GM21526 (cell line): ENCODE measurements at regions not wholly inside any gene's neighbourhood (a gene's known extent, or its start where the extent isn't known, plus 50 kb on each side); places are given as distances from the start of the nearest gene placed in this dataset.
A peak's percentile ranks its signal among the peaks of the same experiment; 100 is the strongest.

Experiments
- ATAC-seq: cut with Tn5 transposase; IDR thresholded peaks from one replicate; pipeline ENCODE4 v1.9.1; 2021; ENCODE audit warnings: moderate library complexity; ENCODE audit not compliant: unreplicated experiment, low FRiP score

DNA sequence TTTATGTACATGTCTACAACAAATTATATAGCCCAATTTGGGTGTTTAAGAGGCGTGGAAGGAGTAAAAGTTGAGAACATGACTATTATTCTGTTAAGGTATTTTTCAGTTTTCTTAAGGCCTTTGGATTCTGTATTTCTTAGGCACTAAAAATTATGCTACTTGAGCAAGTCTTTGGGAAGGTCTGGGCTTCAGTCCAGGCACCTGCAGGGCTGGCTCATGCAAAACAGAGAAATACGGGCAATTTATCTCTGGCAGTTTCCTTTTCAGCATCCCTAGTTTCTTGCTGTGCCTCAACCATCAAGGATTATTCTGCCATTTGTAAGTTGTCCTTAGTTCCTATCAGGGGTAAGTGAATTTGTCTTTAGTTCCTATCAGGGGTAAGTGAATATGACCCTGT, 358.8 kb upstream of the B3GALT2 start:
- no peak for ATAC-seq

DNA sequence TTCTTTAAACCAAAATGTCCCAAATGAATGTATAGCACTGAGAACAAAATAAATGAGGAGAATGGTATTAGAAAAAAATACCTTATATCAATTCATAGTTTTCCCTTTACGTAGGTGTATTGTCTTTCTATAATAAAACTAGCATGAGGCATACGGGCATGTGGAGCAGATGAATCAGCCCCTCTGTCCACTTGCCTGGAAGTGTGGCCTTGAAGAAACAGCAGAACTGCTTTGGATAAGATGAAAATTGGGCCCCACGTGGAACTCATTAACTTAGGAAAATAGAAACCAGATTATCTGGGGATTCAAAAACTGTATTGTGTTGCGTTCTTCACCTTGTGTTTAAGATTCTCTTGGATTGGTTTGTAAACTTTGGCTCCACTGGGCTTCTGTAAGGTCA, 356.8 kb upstream of the B3GALT2 start:
- no peak for ATAC-seq

DNA sequence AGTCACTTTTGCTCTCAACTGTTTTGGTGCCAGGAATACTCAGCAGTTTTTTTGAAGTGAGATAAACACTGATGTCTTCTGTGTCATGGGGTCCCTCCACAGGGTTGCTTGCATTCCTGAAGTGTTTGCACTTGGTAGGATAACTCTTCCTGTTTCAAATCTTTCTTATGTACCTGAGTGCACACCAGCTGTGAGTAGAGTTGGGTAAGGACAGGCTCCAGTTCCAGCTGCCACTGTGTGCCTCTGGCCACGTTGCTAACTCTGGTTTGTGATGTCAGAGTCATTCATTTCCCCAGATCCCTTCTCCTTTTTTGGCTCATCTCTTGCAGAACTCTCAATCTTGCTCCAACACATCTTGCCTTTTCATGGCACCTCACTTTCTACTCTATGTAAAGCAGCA, 356.3 kb upstream of the B3GALT2 start:
- ATAC-seq: no peak

DNA sequence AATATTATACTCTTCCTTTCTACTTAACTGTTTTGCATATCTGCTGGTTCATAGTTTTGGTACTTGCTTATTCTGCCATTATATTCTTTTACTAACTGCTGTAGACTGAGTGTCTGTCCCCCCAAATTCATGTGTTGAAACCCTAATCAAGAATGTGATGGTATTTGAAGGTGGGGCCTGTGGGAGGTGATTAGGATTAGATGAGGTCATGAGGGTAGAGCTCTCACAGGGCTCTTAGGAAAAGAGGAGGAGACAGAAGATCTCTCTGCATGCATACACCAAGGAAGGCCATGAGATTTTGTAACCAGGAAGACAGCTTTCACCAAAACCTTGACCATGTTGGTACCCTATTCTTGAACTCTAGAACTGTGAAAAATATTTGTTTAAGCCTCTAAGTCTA, 354.1 kb upstream of the B3GALT2 start:
- peak; percentile 10 for ATAC-seq

DNA sequence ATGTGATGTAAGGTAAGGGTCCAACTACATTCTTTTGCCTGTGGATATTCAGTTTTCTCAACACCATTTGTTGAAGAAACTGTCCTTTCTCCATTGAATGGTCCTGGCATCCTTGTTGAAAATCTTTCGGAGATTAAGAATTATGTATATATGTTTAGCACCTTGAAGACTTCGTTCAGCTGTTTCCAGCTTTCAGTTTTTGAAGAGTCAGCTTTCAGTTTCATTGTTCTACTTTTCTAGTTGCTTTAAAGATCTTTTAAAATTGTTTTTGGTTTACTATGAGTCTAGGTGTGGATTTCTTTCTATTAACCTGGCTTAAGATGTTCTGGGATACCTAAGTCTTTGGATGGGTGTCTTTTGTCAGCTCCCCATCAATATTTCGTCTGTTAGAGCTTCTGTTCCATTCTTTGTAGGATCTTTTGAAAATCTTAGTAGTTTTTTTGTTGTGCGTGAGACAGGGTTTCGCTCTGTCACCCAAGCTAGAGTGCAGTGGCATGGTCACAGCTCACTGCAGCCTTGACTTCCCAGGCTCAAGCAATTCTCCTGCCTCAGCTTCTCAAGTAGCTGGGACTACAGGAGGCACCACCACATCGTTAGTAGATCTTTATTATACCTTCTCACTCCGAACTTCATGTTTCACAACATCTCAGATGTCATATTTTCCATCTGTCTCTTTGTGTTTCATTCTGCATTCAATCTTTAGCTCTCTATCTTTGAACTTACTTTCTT, 353.5 kb upstream of the B3GALT2 start:
- ATAC-seq: peak; percentile 51

DNA sequence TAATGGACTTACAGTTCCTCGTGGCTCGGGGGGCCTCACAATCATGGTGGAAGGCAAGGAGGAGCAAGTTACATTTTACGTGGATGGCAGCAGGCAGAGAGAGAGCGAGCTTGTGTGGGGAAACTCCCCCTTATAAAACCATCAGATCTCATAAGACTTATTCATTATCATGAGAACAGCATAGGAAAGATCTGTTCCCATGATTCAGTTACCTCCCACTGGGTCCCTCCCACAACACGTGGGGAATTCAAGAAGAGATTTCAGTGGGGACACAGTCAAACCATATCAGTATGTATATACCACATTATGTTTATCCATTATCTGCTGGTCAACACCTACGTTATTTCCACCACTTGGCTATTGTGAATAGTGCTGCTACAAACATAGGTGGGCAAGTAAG, 352.3 kb upstream of the B3GALT2 start:
- ATAC-seq: no peak

DNA sequence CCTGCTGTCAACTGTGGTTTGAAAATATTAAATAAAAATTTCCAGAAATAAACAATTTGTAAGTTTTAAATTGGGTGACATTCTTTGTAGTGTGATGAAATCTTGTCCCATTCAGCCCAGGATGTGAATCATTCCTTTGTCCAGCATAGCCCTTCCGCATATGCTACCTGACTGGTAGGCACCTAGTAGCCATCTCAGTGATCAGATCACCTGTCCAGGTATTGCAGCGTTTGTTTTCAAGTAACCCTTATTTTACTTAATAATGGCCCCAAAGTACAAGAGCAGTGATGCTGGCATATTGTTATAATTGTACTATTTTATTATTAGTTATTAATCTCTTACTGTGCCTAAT, 351.6 kb upstream of the B3GALT2 start:
- ATAC-seq: peak; percentile 17

DNA sequence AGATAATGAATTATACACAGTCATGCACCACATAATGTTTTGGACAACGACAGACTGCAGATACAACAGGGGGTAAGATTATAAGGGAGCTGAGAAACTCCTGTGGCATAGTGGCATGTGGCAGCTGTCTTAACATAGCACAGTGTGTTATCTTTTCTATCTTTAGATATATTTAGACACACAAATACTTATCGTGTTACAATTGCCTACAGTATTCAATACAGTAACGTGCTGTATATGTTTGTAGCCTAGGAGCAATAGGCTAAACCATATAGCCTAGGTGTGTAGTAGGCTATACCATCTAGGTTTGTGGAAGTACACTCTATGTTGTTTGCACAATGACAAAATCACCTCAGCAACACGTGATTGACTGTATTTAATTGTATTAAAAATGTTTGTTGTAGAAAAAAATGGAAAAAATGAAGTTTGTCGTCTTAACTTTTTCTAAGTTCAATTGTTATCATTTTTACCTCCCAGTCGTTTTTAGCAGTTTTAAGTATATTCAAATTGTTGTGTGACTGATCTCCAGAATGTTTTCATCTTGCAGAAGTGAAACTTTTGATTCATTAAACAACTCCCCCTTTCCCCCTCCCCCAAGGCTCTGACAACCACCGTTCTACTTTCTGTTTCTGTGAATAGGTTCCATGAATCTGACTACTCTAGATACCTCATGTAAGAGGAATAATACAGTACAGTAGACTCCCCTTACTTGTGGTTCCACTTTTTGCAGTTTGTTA, 351.0 kb upstream of the B3GALT2 start:
- peak; percentile 92 for ATAC-seq

DNA sequence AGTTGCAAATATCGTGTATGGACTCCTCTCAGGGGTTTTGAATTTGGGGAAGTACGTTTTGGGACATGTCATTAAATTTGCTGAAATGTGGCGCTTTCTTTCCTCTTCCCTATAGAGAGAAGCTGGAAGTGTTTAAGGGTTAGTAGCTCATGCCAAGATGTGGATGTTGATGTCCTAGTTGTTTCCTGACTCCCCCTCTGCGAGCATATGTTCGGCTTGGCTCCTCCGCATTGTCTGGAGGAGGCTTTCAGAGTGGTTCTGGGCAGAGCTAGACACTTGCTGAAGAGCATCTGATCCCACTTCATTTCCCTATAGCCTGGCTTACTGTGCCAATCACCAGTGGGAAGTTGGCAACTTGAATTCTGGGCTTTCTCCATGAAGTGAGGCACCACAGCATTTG, 347.4 kb upstream of the B3GALT2 start:
- no peak for ATAC-seq

DNA sequence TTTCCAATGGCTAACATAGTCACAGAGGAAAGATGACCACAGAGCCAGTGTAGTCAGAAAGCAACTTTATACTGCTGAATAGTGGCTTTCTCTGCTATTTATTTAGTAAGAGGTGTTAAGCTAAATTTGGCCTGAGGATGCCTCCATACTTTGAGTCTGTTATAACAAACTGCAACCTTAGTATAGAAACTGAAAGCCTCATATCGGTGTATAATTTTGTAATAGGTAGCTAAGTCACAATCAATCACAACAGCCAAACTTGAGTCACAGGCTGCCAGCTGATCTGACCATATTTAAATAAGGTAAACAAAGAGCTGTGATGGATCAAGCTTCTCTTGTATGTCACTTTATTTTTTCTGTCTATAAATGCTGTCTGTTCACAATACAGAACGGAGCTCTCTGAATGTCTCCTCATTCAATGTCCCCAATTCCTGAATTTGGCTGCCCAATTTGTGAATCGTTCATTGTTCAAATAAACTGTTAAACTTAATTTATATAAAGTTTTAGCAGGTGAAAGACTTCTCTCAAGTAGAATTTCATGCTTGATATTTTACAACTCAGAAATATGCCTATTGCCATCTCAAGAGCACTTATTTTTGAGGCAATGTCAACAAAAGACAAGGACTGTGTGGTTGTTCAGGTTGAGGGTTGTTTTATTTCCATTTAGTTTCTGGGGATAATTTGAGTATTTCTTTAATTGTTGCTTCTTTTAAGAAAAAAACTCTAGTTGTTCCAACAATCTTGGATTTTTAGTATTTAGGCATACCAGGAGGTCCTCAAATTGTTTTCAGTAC, 339.7 kb upstream of the B3GALT2 start:
- ATAC-seq: no peak

DNA sequence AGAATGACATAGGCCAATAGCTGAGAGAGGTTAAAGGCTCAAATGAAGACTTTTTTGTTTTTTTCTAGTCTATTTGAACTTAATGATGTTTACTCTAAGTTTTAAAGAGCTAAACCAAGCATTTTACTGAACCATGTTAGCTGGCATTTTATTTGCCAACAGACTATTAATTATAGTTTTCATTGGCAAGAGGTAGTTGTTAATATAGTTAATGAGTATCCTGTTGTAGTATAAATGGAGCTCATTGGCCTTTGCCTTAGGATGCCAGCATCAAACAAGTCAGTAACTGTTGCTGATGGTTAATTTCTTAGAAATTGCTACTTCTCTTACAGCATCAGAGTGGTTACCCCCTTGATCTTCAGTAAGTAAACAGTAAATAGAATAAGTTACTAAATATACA, 339.0 kb upstream of the B3GALT2 start:
- no peak for ATAC-seq

DNA sequence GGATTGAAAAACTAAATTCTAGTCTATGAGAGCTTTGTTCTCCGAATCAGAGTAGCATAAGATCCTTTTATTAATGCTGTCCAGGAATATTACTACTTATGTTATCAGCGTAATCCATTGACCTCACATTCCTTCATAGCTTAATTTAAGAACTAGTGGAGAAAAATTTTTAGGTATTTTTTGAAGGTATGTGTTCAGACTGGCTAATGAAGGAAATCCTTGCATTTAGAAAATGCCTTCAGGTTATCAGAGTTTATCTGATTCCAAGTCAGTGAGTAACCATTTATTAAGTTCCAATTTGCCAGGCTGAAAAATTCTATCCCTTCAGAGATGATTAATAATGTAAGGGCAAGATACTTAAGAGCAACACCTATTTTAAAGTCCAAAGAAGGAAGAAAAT, 338.2 kb upstream of the B3GALT2 start:
- ATAC-seq: no peak

- ATAC-seq: no peak
Observed at GRCh38 chr1:193524021-193524420, 337.6 kb upstream of the B3GALT2 start.

DNA sequence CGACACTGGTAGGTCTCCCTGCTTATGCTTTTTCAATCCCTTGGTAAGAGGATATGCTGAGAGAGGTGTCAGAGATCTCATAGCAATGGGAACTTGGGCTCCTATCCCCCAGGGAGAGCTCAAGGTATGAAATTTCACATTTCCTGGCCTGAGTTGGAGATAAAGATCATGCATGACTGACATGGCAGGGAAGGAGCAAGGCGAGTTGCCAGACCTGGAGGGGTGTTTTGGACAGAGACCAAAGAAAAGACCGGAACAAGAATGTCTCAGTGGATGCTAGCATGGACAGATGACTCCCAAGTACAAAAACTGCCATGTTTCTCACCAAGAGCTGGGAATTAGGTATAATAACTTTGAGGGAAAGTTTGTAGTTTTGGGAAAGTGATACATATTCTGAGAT, 334.1 kb upstream of the B3GALT2 start:
- ATAC-seq: no peak

- no peak for ATAC-seq
Observed at GRCh38 chr1:193519922-193520321, 333.5 kb upstream of the B3GALT2 start.

DNA sequence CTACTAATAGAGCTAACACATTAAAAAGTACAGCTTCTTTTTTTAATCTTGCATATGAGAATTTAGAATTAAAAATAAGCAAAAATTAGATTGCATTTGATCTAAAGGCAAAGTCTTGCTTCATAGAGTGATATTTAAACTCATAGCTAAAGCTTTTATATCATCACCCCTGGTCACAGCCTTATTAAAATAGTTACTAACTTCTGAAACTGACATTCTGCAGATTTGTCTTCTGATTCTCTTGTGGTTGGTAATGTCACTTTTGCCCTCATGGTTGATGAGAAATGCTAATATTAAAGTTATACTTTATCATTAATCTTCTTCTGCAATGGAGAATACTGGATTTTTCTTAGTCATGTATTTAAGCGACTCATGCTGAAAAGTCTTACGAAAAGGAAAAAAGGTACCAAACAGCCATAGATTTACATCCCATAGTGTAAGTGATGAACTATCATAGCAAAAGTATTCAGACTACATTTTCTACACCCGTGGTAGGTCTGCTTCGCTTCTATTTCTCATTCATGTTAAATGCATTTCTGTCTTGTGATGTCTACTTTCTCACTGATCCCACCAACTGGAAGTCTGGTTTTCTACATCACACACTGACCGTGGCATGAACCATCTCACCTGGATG, 330.5 kb upstream of the B3GALT2 start:
- no peak for ATAC-seq

DNA sequence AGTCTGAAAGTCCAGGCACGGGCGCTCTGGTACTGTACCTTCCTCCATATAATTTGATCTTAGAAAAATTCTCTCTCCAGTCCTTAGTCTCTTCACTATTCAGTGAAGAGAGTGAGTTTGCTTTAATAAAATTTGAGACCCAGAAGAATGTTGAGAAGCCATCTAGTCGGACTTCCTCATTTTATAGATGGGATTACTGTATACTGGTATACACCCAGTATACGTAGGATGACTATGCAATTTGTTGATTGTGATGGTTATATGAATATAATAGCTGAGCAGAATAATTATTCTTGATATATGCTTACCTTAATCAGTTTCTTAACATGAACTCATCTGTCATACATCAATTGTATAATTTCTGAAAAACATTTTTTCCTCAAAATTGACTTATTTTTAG, 328.0 kb upstream of the B3GALT2 start:
- ATAC-seq: no peak

DNA sequence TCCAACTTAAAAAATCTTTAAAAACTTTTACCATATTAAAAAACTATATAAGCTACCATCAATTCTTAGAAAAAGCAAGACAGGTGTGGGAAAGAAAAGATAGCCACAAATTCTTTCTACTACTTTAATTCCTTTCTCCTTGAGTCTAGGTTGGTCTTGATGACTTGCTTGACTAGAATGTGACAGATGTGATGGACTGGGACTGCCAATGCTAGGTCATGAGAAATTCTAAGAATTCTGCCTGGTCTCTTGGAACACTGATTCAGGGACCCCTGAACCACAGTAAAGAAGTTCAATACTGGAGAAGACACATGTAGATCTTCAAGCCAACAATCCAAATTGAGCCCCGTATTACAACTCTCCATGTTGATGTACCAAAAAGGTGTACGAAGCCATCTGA, 326.6 kb upstream of the B3GALT2 start:
- ATAC-seq: no peak

GRCh38 chr1:193504920-193505319, 318.5 kb upstream of the B3GALT2 start:
- no peak for ATAC-seq

GRCh38 chr1:193498088-193498655, 311.8 kb upstream of the B3GALT2 start:
- ATAC-seq: no peak

DNA sequence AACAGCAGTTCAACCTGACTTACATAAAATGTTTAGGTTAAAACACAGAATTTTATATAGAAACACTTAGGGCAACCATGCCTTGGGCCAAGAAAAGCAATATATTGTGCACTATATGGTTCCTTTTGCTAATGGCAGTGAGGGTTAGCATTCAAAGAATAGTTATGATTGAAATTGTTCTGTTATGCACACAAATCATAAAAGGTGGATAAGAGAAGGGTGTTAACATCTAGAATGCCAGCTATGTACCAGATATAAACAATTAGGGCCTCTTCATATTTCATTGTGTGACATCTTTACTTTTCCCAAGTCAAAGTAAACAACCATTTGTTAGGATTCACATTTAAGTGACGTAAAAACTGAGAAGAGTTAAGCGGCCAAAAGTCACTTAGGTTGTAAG, 308.0 kb upstream of the B3GALT2 start:
- no peak for ATAC-seq
